ENCODE measurements at regions not wholly inside any gene's neighbourhood (a gene's known extent, or its start where the extent isn't known, plus 50 kb on each side); places are given as distances from the start of the nearest gene placed in this dataset.

DNA sequence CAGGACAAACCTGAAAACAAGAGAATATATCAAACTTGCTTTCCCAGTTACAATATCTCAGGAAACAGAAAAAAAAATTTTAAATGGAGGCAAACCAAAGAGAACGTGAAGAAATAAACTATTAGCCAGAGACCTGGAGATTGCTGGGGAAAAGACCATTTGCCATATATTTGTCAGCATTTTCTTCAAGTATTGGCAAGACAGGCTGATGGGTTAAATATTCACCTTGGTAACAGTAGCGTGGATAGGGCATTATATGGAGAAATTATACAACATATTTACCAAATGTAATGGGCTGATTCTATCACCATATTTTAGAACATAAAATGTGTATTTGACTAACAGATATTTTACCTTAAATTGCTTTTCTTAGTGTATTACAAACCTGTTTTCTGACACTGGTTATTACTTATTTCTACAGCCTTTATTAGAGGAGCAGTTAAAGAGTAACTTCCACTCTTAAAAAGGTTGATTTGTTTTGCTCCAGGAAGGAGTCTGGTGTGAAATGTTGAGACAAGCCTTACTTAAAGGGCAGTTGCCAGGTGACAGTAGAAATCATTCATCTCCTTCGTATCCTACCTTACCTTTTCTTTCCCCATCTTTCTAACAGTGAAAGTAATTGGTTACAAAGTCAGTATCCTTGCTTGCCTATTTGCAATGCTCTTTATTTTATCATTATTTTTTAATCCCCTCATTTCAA, 575.5 kb downstream of the GBA3 start:
- no peak for DNase-seq (ENCODE audit: low read depth)
- no peak for TF ChIP-seq CTCF (conservative IDR thresholded peaks at IDR 0.05; ENCODE audit: low read depth, low read length)
- no peak overlapping the region for H3K4me3 ChIP-seq (ENCODE audit: low read depth, low read length)

- no peak overlapping the region for H3K4me3 ChIP-seq (ENCODE audit: low read depth, low read length)
- no peak for TF ChIP-seq CTCF (conservative IDR thresholded peaks at IDR 0.05; ENCODE audit: low read depth, low read length)
- no peak for DNase-seq (ENCODE audit: low read depth)
Measured at GRCh38 chr4:23266401-23266800, 573.7 kb downstream of the GBA3 start.

DNA sequence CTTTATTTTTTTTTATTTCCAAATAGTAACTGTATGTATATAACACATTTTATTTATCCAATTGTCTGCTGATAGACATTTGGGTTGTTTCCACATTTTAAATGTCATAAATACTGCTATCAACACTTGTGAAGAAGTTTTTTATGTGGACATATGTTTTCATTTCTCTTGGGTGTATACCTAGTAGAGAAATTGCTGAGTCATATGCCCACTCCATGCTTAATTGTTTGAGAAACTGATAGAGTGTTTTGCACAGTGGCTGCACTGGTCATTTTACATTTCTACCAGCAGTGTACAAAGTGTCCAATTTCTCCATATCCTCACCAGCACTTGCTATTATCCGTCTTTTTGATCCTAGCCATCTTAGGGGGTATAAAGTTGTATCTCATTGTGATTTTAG, 567.8 kb downstream of the GBA3 start:
- TF ChIP-seq CTCF (conservative IDR thresholded peaks at IDR 0.05; ENCODE audit: low read depth, low read length) = no peak

DNA sequence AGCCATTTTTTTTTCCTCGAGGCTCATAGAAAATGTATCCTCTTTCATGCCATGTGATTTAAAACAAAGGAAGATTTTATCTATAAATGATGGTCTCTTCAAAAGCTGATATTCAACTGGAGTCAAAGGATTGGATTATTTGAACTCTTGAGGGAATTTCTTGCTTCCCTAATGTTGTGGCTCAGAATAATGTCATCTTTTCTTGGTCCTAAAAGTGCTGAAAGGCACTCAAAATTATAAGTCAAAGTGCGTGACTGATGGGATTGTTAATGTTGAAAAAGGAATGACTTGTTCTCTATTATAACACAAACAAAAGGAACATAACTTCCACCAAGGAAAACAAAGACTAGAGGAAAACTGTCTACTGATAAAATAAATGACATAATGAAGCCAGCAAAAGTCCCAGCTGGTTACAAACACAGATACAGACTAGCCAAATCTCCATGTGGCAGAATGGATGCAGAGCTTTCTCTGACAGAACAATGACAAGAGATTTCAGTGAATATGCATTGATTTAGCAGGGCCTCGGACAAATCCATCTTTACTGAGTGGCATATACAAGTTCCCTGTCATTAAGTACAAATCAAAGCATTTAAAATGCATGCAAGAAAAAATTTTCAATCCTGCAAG, 552.6 kb downstream of the GBA3 start:
- no peak for TF ChIP-seq CTCF (conservative IDR thresholded peaks at IDR 0.05; ENCODE audit: low read depth, low read length)
- no peak for DNase-seq (ENCODE audit: low read depth)

More for the DNA sequence above, 567.8 kb downstream of the GBA3 start:
- no peak for DNase-seq (ENCODE audit: low read depth)
- no peak overlapping the region for H3K4me3 ChIP-seq (ENCODE audit: low read depth, low read length)

GRCh38 chr4:23242962-23243361, 550.2 kb downstream of the GBA3 start:
- DNase-seq (ENCODE audit: low read depth) = no peak
- H3K4me3 ChIP-seq (ENCODE audit: low read depth, low read length) = no peak overlapping the region
- no peak for TF ChIP-seq CTCF (conservative IDR thresholded peaks at IDR 0.05; ENCODE audit: low read depth, low read length)

More for the DNA sequence above, 552.6 kb downstream of the GBA3 start:
- no peak overlapping the region for H3K4me3 ChIP-seq (ENCODE audit: low read depth, low read length)

DNA sequence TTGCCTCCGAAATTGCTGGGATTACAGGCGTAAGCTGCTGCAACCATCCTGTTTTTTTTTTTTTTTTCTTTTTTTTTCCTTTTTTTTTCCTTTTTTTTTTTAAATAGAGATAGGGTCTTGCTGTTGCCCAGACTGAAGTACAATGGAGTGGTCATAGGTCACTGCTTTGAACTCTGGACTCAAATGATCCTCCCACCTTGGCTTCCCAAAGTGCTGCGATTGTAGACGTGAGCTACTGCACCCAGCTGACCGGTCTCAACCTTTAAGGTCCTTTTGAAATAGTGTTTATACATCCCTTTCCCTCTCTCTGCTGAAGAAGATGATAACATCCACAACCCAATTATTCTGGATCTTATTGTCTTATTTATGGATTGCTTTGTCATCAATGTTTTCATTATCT, 548.7 kb downstream of the GBA3 start:
- DNase-seq (ENCODE audit: low read depth) = no peak
- no peak for TF ChIP-seq CTCF (conservative IDR thresholded peaks at IDR 0.05; ENCODE audit: low read depth, low read length)
- no peak overlapping the region for H3K4me3 ChIP-seq (ENCODE audit: low read depth, low read length)

GRCh38 chr4:23238848-23239247, 546.1 kb downstream of the GBA3 start:
- DNase-seq (ENCODE audit: low read depth) = no peak
- H3K4me3 ChIP-seq (ENCODE audit: low read depth, low read length) = no peak overlapping the region
- TF ChIP-seq CTCF (conservative IDR thresholded peaks at IDR 0.05; ENCODE audit: low read depth, low read length) = no peak
